ENCODE measurements at regions not wholly inside any gene's neighbourhood (a gene's known extent, or its start where the extent isn't known, plus 50 kb on each side); places are given as distances from the start of the nearest gene placed in this dataset.

DNA sequence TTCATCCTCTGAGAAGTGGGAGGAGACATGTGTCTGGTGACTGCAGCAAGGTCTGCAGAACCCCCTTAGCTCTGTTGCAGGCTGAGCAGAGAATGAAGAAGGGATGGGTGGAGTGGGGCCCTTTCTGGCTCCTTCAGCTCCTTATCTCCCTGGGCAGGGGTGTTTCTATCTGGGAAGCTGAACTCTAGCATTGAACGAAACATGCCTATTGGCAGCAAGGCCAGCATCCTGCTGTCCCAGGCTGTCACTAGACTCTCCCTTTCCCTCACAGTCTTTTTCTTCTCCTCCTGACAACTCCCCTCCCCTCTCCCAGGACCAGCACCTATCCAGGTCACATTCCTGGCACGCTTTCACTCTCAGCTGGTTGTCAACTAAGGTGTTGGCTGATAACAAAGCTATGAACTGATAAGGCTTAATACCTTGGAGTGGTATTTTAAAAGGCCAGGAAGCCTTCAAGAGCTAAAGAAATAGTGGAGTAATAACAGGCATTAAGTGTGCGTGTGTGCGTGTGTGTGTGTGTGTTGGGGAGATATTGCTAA lies 128.8 kb upstream of the FZD8 start:
- no peak for TF ChIP-seq EZH2phosphoT487 (IDR thresholded peaks at IDR 0.05; ENCODE audit: low read depth)
- TF ChIP-seq, protein P1, sequence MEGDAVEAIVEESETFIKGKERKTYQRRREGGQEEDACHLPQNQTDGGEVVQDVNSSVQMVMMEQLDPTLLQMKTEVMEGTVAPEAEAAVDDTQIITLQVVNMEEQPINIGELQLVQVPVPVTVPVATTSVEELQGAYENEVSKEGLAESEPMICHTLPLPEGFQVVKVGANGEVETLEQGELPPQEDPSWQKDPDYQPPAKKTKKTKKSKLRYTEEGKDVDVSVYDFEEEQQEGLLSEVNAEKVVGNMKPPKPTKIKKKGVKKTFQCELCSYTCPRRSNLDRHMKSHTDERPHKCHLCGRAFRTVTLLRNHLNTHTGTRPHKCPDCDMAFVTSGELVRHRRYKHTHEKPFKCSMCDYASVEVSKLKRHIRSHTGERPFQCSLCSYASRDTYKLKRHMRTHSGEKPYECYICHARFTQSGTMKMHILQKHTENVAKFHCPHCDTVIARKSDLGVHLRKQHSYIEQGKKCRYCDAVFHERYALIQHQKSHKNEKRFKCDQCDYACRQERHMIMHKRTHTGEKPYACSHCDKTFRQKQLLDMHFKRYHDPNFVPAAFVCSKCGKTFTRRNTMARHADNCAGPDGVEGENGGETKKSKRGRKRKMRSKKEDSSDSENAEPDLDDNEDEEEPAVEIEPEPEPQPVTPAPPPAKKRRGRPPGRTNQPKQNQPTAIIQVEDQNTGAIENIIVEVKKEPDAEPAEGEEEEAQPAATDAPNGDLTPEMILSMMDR (IDR thresholded peaks at IDR 0.05; ENCODE audit: low read depth, low read length) = no peak
- Histone ChIP-seq H3K36me3 (replicated peaks; ENCODE audit: low read depth, low read length) (no peaks in the 10 kb centered on the region), H3K4me1 (ENCODE audit: low read length) (peaks cover 8% of the 10 kb centered on the region), H3K79me2 (ENCODE audit: low read length) (no peaks in the 10 kb centered on the region), H3K4me3 (ENCODE audit: low read length) (no peak overlapping the region), H3K27ac (ENCODE audit: low read length) (no peak overlapping the region), H4K20me1 (ENCODE audit: insufficient read depth, low read length) (no peaks in the 10 kb centered on the region), H3K4me2 (ENCODE audit: low read length) (no peak overlapping the region), H3K9me3 (ENCODE audit: insufficient read depth, low read length) (no peaks in the 10 kb centered on the region), H2AFZ (ENCODE audit: low read depth, low read length) (no peak overlapping the region), H3K27me3 (ENCODE audit: low read depth, low read length) (no peaks in the 10 kb centered on the region), H3K9ac (ENCODE audit: low read length) (no peak overlapping the region)

DNA sequence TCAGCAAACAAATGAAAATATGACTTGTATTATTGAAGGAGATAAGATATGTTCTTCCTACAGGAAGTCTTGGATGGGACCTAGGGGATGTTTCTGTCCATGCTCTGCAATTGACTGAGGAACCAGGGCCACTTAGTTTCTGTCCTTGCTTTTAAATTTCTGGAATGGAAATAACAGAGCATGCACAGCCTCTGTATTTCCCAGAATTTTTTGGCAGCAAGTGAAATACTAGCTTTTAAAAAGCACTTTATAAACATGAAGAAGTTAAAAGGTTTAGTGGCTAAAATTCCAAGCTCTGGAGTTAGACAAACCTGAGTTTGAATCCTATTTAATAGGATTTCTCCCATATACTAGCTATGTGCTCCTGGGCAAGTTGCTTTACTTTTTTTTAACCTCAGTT lies 127.7 kb upstream of the FZD8 start:
- Histone ChIP-seq H3K4me1 (ENCODE audit: low read length) (peaks cover 8% of the 10 kb centered on the region), H3K9me3 (ENCODE audit: insufficient read depth, low read length) (no peaks in the 10 kb centered on the region), H3K9ac (ENCODE audit: low read length) (no peak overlapping the region), H3K4me3 (ENCODE audit: low read length) (no peak overlapping the region), H2AFZ (ENCODE audit: low read depth, low read length) (no peak overlapping the region), H4K20me1 (ENCODE audit: insufficient read depth, low read length) (no peaks in the 10 kb centered on the region), H3K36me3 (replicated peaks; ENCODE audit: low read depth, low read length) (no peaks in the 10 kb centered on the region), H3K79me2 (ENCODE audit: low read length) (no peaks in the 10 kb centered on the region), H3K27ac (ENCODE audit: low read length) (no peak overlapping the region), H3K27me3 (ENCODE audit: low read depth, low read length) (no peaks in the 10 kb centered on the region), H3K4me2 (ENCODE audit: low read length) (no peak overlapping the region)
- TF ChIP-seq, protein P1 (IDR thresholded peaks at IDR 0.05; ENCODE audit: low read depth, low read length) = no peak
- no peak for TF ChIP-seq EZH2phosphoT487 (IDR thresholded peaks at IDR 0.05; ENCODE audit: low read depth)

DNA sequence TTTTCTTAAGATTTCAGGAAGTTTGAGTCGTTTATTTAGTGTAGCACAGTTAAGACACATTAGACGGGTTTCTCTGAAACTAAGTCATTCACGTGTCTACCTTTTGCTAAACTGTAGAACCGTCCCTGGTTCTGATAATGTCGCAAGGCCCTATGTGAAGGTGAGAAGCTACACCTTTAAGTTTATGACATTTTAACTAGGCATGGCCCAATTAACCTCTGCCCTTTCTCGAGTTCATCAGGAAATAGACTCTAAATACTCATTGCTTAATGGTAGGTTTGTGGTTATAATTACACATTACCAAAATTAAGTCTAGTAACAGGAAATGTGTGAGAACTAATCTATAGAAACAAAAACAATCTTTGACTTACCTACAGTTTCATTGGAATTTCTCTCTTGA lies 126.6 kb upstream of the FZD8 start:
- H3K79me2 ChIP-seq (ENCODE audit: low read length) = no peaks in the 10 kb centered on the region
- H3K4me1 ChIP-seq (ENCODE audit: low read length) = peaks cover 6% of the 10 kb centered on the region
- no peak overlapping the region for H3K4me3 ChIP-seq (ENCODE audit: low read length)
- no peak overlapping the region for H3K9ac ChIP-seq (ENCODE audit: low read length)
- H3K27ac ChIP-seq (ENCODE audit: low read length) = no peak overlapping the region
- H2AFZ ChIP-seq (ENCODE audit: low read depth, low read length) = no peak overlapping the region
- no peaks in the 10 kb centered on the region for H3K27me3 ChIP-seq (ENCODE audit: low read depth, low read length)
- H4K20me1 ChIP-seq (ENCODE audit: insufficient read depth, low read length) = no peaks in the 10 kb centered on the region
- H3K36me3 ChIP-seq (replicated peaks; ENCODE audit: low read depth, low read length) = no peaks in the 10 kb centered on the region
- TF ChIP-seq, protein P1 (IDR thresholded peaks at IDR 0.05; ENCODE audit: low read depth, low read length) = no peak
- no peak for TF ChIP-seq EZH2phosphoT487 (IDR thresholded peaks at IDR 0.05; ENCODE audit: low read depth)
- H3K9me3 ChIP-seq (ENCODE audit: insufficient read depth, low read length) = no peaks in the 10 kb centered on the region
- H3K4me2 ChIP-seq (ENCODE audit: low read length) = no peak overlapping the region

DNA sequence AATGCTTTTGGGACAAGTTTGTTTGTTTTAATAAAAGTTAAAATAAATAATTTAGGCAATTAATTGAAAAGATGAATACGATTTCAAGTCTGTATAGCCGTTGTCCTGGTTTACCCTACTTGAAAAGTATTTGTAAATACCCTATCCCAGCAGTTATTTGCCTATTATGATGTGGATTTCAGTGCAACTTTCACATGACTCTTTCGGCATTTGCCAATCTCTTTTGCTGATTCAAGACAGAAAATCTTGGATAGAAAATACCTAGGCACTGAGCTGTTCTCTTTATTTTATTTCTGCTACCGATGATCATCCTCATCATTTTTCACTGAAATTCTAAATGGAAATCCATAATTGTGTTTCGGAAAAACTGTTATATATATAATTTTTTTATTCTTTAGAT lies 125.9 kb upstream of the FZD8 start:
- Histone ChIP-seq H3K4me3 (ENCODE audit: low read length) (no peak overlapping the region), H3K27me3 (ENCODE audit: low read depth, low read length) (no peaks in the 10 kb centered on the region), H3K9ac (ENCODE audit: low read length) (no peak overlapping the region), H3K36me3 (replicated peaks; ENCODE audit: low read depth, low read length) (no peaks in the 10 kb centered on the region), H3K79me2 (ENCODE audit: low read length) (no peaks in the 10 kb centered on the region), H2AFZ (ENCODE audit: low read depth, low read length) (no peak overlapping the region), H3K9me3 (ENCODE audit: insufficient read depth, low read length) (no peaks in the 10 kb centered on the region), H3K27ac (ENCODE audit: low read length) (no peak overlapping the region), H4K20me1 (ENCODE audit: insufficient read depth, low read length) (no peaks in the 10 kb centered on the region), H3K4me2 (ENCODE audit: low read length) (no peak overlapping the region), H3K4me1 (ENCODE audit: low read length) (no peaks in the 10 kb centered on the region)
- TF ChIP-seq, protein P1 (IDR thresholded peaks at IDR 0.05; ENCODE audit: low read depth, low read length) = no peak
- TF ChIP-seq EZH2phosphoT487 (IDR thresholded peaks at IDR 0.05; ENCODE audit: low read depth) = no peak

Measured in OCI-LY3 (cell line).